VCaP (cell line): ENCODE measurements at regions not wholly inside any gene's neighbourhood (a gene's known extent, or its start where the extent isn't known, plus 50 kb on each side); places are given as distances from the start of the nearest gene placed in this dataset.

Experiments
- H3K27ac ChIP-seq: fragments of 450-650 bp; 2 replicates; pipeline ENCODE4 v1.5.1; 2017
- TF ChIP-seq, protein P1 (sequence below): fragments of 450-650 bp; conservative IDR thresholded peaks from 2 replicates; pipeline ENCODE4 v1.5.1; 2017; ENCODE audit warnings: mild to moderate bottlenecking, moderate library complexity

DNA sequence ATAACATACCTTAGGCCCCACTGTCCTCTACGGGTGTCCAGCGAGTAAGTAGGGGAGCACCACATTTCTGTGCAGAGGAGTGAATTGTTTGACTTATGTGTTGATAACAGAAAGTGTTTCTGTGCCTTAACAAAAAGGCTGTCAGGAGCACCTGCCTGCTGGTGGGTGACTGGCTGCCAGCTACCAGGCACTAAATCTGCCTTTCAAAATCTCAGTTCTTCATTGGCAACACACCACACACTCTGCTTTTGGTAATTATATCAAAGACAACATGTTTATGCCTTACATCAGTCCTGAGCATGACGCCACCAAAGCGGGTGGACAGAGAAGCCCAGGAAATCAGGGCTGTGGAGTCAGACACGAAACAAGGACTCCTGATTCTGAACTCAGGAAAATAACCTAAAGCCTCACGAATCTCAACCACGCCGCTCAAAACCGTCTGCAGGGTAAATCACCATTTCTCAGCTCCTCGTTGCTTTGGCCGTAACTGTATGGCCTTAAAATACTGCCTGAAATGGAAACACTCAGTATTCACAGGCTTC, 105.2 kb upstream of the SOX1 start:
- H3K27ac ChIP-seq = no peak overlapping the region
- TF ChIP-seq, protein P1, sequence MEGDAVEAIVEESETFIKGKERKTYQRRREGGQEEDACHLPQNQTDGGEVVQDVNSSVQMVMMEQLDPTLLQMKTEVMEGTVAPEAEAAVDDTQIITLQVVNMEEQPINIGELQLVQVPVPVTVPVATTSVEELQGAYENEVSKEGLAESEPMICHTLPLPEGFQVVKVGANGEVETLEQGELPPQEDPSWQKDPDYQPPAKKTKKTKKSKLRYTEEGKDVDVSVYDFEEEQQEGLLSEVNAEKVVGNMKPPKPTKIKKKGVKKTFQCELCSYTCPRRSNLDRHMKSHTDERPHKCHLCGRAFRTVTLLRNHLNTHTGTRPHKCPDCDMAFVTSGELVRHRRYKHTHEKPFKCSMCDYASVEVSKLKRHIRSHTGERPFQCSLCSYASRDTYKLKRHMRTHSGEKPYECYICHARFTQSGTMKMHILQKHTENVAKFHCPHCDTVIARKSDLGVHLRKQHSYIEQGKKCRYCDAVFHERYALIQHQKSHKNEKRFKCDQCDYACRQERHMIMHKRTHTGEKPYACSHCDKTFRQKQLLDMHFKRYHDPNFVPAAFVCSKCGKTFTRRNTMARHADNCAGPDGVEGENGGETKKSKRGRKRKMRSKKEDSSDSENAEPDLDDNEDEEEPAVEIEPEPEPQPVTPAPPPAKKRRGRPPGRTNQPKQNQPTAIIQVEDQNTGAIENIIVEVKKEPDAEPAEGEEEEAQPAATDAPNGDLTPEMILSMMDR = no peak

DNA sequence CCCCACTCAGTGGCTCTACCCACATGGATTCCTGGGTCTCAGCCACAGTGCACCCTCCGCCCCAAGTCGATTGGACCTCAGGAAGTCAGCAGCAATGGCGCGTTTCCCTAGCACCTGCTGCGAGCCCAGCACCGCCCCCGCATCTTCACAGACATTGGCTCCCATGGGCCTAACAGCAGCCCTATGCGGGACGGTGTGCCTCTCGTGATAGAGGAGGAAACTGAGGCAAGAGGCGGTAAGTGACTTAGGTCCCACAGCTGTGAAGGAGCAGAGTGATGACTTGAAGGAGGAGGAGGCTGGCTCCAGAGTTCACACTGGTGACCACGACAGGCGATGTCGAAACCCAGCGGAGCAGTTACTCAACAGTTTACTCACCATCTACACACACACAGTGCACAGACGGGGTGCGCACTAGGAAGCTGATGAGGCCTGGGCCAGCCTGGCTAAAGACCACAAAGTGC, 104.5 kb upstream of the SOX1 start:
- TF ChIP-seq, protein P1 = no peak
- no peak overlapping the region for H3K27ac ChIP-seq

DNA sequence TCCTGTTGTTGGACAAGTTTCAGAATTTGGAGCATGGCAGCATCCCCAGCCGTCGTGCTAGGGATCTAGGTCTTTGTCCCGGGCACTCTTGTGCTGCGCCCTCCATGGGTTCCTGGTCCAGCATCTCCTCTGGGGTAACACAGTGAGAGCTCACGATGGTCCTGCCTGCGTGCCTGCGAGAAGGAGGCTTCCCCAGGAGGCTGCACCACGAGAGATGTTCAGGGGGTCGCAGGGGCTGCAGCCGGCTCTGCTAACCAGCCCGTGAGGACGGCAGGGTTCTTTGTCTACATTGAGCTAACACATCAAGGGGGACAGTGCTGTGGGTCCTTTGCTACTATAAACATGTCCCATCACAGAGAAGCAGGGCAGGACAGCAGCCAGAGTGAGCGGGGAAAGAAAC, 103.9 kb upstream of the SOX1 start:
- TF ChIP-seq, protein P1 = no peak
- H3K27ac ChIP-seq = no peak overlapping the region

DNA sequence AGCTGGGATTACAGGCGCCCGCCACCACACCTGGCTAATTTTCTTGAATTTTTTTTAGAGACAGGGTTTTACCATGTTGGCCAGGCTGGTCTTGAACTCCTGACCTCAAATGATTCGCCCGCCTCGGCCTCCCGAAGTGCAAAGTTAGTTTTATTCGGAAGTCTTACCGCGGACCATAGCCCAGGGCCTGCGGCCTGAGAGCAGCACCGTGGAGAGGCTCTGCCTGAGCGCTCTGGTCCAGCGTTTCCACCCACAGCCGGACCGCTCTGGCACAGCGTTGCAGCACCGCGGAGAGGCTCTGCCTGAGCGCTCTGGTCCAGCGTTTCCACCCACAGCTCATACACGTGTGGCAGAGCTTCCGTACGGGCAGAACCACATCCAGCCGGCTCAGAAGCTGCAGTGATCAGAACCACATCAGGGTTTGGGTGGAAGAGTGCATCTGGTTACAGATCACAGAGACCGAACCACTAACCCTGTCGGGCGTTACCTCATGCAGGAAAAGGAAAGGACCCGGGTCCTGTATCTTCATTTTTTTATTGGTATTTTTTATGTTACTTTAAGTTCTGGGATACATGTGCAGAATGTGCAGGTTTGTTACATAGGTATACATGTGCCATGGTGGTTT, 102.4 kb upstream of the SOX1 start:
- no peak overlapping the region for H3K27ac ChIP-seq
- TF ChIP-seq, protein P1 = no peak

DNA sequence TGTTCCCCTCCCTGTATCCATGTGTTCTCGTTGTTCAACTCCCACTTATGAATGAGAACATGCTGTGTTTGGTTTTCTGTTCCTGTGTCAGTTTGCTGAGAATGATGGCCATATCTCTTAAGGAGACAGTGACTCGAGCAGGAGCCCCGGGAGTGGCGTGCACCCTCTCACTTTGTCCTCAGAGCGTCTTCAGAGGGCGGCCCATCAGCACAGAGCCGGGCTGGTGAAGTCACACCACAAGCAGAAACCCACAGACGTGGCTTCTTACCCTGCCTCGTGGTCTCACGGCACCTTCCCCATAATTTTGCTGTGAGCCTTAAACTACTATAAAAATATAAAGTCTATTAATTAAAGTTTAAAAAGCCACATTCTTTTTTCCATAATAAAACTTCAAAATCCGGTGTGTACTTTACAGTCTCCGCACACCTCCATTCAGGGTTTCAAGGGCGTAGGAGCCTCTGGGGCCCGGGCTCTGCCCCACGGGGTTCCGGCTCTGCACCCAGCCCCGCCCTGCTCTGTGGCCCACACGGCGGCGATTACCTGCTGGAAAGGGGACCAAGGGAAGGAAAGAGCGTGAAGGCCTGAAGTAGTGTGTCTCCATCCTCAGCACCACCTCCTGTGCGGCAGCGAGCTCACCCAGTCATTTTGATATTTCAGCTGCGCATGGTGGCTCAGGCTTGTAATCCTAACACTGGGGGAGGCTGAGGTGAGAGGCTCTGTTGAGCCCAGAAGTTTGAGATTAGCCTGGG, 101.3 kb upstream of the SOX1 start:
- TF ChIP-seq, protein P1 = no peak
- H3K27ac ChIP-seq = no peak overlapping the region

DNA sequence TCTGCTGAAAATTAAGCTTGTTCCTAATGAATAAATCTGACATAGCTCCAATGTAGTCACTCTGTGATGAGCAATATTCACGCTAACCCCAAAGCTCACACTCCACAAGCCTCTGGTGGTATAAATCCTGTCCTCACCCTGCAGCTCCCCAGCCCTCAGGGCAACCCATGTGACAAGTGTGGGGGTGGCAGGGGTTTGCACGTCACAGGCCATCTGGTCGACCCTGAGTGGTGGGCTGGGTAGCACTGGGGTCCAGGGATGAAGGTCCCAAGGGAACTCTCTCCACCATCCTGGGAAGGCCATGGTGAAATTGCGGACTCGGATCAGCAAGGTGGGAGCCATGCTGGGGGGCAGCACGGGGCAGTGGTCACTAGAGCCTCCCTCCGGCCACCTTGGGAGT, 100.0 kb upstream of the SOX1 start:
- TF ChIP-seq, protein P1 = 0 out of 2 replicates have a peak, but pooled peaks have one; percentile 2
- H3K27ac ChIP-seq = no peak overlapping the region

DNA sequence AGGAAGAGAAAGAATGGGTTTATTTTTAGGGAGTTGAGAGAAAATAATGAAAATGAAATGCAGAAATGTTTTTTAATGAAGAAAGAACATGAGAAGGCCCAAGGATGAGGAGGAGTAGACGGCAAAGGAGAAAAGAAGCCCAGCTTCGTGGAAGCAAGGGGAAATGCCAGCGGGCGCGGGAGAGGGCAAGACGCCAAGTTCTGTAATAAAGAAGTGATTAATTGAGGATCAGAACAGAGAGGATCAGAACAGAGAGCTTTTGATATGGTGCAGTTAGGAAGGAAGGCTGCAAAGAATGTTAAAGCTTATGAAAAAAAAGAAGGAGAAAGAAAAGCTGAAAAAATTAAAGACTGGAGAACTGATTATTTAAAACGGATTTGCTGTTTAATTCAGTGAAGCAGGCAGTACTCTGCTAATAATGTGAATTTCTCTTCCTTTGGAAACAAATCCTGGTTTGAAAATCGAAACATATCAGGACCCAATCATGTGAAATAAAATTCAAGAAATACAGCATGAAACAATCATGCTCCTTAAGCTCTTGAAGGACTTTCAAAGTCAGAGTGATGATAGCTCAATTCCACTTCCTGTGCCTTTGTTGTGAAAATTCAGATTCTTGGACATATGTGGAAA, 99.3 kb upstream of the SOX1 start:
- H3K27ac ChIP-seq = no peak overlapping the region
- TF ChIP-seq, protein P1 = no peak
